ENCODE measurements at regions not wholly inside any gene's neighbourhood (a gene's known extent, or its start where the extent isn't known, plus 50 kb on each side); places are given as distances from the start of the nearest gene placed in this dataset.
"Not testable (repeated sequence)": the region's sequence is repeated elsewhere in the genome, so short reads cannot be mapped to it uniquely, and the experiment has no call there.

DNA sequence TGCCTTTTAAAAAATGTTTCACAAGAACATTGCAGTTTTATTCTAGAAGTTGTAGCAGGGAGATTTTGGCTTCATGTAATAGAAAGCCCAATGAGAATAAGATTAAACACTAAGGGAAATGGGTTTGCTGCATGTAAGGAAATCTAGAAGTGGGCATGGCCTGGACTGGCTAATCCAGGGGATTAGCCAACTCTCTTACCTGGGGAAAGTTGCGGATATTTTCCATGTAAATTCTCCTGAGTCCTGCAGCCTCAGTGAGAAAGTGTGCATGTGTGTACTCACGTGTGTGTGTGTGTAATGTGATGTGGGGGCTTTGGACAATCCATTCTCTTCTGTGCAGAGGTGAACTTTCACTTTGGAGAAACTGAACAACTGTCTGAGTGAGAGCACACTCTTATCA, 775.1 kb upstream of the TPTE start:
- DNase-seq, result not testable (repeated sequence)

- not testable (repeated sequence) for DNase-seq
Observed at GRCh38 chr21:9746831-9747606, 774.4 kb upstream of the TPTE start.

- DNase-seq, result not testable (repeated sequence)
Observed at GRCh38 chr21:9747870-9748269, 773.5 kb upstream of the TPTE start.

- DNase-seq, result not testable (repeated sequence)
Observed at GRCh38 chr21:9748451-9748850, 772.9 kb upstream of the TPTE start.

DNA sequence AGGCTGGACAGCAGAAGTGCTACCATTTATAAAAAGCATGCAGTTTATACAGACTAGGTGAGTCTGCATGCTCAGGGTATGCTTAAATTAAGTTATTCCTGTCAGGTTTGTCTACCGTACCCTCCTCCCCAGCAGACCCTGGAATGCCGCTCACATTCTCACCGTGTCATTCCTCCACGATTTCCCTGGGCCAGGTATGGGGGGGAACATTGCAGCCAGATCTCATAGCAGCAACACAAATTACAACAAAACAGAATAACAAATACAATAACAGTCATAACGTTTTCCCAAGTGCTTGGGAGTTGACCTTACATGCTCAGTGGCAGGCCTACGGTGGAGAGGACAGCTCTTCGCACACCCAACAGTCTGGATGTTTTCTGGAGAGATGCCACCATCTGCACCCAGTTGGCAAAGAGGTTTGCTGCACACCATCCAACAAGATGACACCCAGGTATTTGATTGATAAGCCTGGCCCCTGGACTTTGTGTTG, 771.6 kb upstream of the TPTE start:
- DNase-seq, result not testable (repeated sequence)

DNA sequence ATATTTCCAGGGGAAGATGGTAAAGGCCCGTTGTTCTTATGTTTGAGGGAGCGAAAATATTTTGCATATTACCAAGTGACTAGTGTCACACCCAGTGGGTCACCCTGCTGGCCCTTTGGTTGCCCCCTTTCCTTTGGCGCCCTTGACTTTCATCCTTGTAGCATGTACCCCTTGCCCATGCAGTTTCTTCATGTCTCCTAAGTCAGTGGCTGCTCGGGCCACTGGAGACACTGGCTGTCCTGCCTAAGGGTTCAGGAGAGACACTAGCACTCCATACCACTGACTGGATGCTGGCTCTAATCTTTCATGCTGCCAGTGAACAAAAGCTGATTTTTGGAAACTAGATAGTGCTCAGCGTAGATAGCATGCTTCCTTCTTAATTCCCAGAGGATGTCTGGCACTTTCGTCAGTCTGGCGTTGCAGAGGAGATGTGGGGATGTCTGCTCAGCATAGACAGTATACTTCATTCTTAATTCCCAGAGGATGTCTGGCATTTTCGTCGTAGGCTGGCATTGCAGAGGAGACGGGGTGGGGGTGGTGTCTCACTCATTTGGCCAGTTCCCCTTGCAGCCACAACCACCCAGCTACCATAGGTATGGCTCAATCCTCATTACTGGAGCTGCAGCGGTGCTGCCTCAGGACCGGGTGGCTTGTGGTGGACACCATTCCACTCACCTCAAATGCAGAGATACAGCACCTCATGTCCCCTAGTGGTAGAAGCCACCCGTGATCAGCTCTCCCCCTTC, 770.9 kb upstream of the TPTE start:
- DNase-seq, result no peak

DNA sequence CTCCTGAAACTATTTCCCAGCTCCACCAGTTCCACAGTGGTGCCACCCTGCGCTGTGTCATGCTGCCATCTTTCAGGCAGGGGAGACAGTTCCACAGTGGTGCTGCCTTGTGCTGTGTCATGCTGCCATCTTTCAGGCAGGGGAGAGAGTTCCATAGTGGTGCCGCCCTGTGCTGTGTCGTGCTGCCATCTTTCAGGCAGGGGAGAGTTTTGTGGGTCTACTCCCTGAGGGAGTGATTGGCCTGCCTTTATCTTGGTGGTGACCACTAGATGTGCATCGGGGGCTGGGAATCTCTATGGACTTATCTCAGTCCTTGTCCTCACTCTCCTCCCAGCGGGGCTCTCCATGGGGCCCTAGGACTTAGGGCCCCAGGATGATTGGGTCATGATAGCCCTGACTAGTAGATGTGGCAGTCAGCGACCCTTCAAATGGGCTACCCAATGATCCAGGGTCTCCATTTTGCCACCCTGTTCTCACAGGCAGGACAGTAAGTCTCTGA, 770.2 kb upstream of the TPTE start:
- not testable (repeated sequence) for DNase-seq

GRCh38 chr21:9752028-9752427, 769.4 kb upstream of the TPTE start:
- DNase-seq, result not testable (repeated sequence)

- not testable (repeated sequence) for DNase-seq
Observed at GRCh38 chr21:9753441-9753840, 767.9 kb upstream of the TPTE start.

DNA sequence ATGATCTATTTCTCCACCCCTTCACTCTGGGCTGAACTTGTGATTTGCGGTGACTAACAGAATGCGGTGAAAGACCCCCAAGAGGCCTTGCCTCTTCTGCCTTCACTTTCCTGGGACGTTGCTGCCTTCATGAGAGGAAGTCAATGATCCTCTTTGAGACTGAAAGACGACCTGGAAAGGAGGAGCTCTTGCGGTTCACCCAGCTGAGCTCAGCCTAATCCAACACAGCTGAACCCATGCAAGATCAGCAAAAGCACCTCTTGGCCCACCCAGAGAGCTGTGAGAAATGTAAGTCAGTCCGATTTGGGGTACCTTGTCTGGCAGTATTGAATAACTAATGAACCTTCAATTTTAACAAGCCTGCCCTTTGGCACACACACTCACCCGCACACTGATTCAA, 767.4 kb upstream of the TPTE start:
- no peak for DNase-seq

DNA sequence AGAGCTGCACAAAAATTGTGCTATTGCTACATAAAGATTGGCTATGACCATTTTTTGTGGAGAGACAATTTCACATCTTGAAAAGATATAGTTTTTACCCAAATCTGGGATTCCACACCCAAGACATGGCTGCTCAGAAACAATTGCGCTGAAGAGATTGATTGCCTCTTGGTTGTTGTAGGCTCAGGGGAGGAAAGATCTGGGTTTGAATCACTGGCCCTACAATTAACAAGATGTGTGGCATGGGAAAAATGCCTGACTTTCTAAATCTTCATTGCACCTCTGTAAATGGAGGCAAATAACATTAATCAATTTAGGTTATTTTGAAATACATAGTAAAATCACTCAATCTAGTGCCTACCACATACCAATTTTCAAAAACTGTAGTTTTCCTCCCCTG, 766.9 kb upstream of the TPTE start:
- DNase-seq, result not testable (repeated sequence)

DNA sequence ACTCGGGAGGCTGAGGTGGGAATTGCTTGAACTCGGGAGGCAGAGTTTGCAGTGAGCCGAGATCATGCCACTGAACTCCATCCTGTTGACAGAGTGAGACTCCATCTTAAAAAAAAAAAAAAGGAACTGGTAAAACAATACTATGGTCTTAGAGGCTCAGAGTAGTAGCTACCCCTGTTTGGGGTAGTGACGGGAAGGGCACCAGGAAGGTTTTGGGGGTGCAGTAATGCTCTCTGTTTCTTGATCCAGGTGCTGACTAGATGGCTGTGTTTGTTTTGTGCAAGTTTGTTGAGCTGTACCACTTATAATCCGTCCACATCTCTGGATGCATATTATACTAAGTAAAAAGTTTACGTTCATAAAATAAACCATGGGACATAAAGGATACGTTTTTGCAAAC, 765.8 kb upstream of the TPTE start:
- DNase-seq, result no peak

DNA sequence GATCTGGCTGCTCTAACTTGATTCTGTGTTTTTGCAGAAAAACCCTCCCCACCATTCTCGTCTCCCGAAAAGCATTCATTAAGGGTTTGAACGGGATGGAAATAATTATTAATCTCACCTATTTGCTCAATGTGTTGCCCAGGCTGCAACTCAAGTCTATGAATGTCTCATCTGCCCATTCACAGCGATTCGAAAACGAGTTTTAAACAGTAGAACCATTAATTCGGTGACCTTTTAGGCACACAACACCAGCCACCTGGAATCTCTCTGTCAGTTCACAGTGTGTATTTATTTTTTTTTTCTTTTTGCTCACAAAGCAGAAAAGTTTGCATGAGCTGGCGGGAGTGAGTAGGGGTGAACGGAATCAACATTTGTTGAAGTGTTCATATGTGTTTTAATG, 764.7 kb upstream of the TPTE start:
- no peak for DNase-seq

DNA sequence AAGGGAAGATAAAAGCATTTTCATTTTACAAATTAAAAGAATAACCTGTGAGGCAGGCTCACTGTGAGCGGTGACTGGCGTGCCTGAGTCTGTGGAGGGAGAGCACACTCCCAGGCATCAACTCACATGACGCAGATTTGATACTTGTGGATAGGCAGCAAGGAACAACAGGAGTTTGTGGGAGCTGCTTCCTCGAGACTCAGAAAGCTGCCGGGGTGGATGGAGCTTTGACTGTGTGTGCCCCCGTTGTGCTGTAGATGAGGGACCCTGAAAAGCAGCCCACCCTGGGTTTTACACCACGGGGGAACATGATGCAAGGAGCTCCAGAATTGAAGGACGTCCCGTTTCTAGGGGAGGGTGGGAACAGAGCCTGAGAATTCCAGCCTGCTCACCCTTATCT, 764.3 kb upstream of the TPTE start:
- DNase-seq, result not testable (repeated sequence)

DNA sequence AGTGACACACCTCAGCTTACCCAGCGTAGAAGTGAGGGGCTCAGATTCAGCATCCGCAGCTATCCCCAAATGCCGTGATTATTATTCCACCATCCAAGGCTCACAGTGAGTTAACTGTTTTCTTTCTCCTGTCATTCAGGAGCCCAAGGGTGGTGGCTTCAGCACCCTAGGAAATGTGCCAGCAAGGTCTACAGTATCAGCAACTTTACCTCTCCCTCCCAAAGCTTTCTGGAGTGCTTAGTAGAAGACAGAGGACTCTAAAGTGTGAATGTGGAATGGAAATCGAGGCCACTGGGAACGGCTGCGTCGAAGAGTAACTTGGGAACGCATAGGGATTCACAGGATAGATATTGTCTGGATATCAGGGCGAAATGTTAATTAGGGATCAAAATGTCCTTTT, 763.8 kb upstream of the TPTE start:
- not testable (repeated sequence) for DNase-seq

DNA sequence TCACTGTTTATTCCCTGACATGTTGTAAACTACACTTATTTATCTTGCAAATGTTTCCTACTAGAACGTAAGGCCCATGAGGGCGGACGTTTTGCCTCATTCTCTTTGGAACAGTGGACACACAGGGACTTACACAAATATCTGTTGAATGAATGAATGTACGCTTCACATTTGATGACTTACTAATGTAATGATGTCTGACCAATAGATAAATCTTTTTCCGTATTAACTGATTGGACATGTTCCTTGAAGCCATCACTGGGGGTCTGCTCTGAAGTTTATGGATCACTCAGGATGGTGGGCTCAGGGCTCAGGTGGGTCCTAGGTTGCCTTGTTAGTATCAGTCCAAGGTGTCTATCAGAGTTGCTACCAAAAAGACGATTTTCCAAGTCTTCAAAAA, 763.2 kb upstream of the TPTE start:
- no peak for DNase-seq

DNA sequence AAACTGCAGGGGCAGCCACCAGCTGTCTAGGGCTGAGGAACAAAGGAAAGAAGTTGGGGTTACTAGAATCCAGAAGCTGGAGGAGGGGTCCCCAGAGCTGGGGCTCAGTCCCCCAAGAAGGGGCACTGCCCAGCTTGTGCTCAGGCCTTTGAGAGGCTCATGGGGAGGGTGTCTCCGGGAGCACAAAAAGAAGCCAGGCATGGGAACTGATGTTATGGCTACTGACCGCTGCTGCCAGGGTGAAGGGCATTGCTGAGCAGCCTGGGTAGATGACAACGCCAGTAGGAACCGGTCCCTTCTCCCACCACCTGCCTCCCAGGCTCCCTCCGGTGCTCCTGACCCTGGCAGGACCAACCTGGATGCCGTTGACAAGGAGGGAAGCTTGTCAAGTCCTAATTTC, 762.5 kb upstream of the TPTE start:
- DNase-seq, result no peak

DNA sequence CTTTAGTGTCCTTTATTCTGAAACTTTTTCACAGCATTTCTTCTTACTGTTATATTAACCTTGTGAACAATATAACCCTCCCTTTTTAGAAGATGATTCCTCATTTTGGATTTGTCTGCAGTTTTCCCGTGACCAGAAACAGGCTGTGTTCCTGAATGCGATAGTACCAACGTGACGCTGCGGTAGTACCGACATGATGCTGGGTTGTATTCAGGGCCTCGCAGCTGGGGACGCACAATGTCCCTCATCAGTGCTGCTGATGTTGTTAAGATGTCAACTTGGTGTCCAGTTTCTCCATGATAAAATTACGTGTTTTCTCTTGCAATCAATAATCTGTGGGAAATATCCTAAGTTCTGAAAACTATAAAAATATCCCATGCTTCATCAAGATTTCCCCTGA, 761.4 kb upstream of the TPTE start:
- DNase-seq, result no peak

GRCh38 chr21:9760398-9761074, 760.8 kb upstream of the TPTE start:
- DNase-seq, result no peak

DNA sequence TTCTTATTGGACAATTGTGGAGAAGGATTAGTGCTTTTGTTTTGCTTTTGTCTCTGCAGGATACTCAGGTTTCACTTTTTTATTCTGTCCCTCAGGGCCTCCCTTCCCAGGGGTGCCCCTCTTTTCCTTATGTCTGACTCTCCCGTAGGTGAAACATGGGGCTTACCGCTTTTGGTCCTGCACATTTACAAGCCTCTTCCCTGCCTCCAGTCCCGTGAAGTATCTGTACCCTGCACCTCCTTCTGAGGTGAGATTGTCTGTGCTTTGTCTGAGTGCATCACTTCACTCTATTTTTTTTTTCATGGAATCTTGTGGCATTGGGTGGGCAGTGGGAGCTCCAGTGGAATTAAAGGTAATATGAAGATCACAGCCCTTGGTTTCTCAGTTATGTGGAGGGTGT, 758.1 kb upstream of the TPTE start:
- no peak for DNase-seq

DNA sequence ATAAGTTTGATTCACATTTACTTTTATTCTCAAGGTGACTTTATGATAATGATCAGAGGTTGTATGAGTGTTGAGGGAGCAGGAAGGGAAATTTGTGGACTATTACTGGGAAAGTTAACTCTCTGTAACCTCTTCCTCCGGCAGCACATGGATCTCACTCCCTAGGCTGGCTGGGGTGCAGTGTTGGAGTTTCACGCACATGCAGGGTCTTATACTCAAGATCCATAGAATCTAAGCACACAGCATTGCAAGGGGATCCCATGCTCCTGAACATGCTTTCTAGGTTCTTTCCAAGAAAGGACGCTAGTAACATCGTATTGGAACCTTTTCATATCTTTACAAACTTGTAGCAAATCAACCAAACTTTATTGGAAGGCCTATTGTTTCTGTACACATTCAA, 757.6 kb upstream of the TPTE start:
- DNase-seq, result no peak

GRCh38 chr21:9764294-9764693, 757.1 kb upstream of the TPTE start:
- DNase-seq, result not testable (repeated sequence)

DNA sequence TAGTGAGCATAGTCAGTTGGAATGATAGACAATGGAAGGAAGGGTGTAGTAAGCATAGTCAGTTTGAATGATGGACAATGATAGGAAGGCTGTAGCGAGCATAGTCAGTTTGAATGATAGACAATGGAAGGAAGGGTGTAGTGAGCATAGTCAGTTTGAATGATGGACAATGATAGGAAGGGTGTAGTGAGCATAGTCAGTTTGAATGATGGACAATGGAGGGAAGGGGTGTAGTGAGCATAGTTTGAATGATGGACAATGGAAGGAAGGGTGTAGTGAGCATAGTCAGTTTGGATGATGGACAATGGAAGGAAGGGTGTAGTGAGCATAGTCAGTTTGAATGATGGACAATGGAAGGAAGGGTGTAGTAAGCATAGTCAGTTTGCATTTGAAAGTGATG, 755.8 kb upstream of the TPTE start:
- not testable (repeated sequence) for DNase-seq
